KMS-11 (cell line): ENCODE measurements at regions not wholly inside any gene's neighbourhood (a gene's known extent, or its start where the extent isn't known, plus 50 kb on each side); places are given as distances from the start of the nearest gene placed in this dataset.

Source experiments
- H2AFZ ChIP-seq: fragments of 200-600 bp; sonication (generic); 2 replicates; pipeline ENCODE4 v1.6.1; 2016; ENCODE audit warnings: antibody characterized with exemption, mixed run types, low read depth
- H3K27ac ChIP-seq: fragments of 200-600 bp; sonication (generic); 2 replicates; pipeline ENCODE4 v1.6.1; 2016; ENCODE audit warnings: mild to moderate bottlenecking, mixed run types
- H3K27me3 ChIP-seq: fragments of 200-600 bp; sonication (generic); 2 replicates; pipeline ENCODE4 v1.6.1; 2017; ENCODE audit warnings: mild to moderate bottlenecking, low read depth, mixed run types, moderate library complexity; ENCODE audit not compliant: insufficient read depth
- H3K36me3 ChIP-seq: fragments of 200-600 bp; sonication (generic); 2 replicates; pipeline ENCODE4 v1.6.1; 2017; ENCODE audit warnings: mild to moderate bottlenecking, mixed run types; ENCODE audit not compliant: insufficient read depth
- H3K4me1 ChIP-seq: fragments of 200-600 bp; sonication (generic); 2 replicates; pipeline ENCODE4 v1.6.1; 2016; ENCODE audit warnings: mild to moderate bottlenecking, low read depth, mixed run types; ENCODE audit not compliant: poor library complexity, severe bottlenecking
- H3K4me2 ChIP-seq: fragments of 200-600 bp; sonication (generic); 2 replicates; pipeline ENCODE4 v1.7.0; 2016; ENCODE audit warnings: mild to moderate bottlenecking, mixed run types
- H3K4me3 ChIP-seq: fragments of 200-600 bp; sonication (generic); IDR thresholded peaks from 2 replicates; pipeline ENCODE4 v1.6.1; 2017; ENCODE audit warnings: low read depth, low read length, mixed read lengths; ENCODE audit not compliant: insufficient read depth
- H3K79me2 ChIP-seq: fragments of 200-600 bp; sonication (generic); 2 replicates; pipeline ENCODE4 v1.6.1; 2016; ENCODE audit warnings: low read depth, mixed run types; ENCODE audit not compliant: insufficient read depth
- H3K9ac ChIP-seq: fragments of 200-600 bp; sonication (generic); 2 replicates; pipeline ENCODE4 v1.6.1; 2016; ENCODE audit warnings: mild to moderate bottlenecking, mixed run types
- H4K20me1 ChIP-seq: fragments of 200-600 bp; sonication (generic); 2 replicates; pipeline ENCODE4 v1.6.1; 2016; ENCODE audit warnings: mild to moderate bottlenecking, mixed run types; ENCODE audit not compliant: insufficient read depth
- CTCF ChIP-seq: fragments of 200-600 bp; sonication (generic); conservative IDR thresholded peaks from 2 replicates; pipeline ENCODE4 v1.6.1; 2017; ENCODE audit warnings: low read depth, mild to moderate bottlenecking, antibody characterized with exemption, low read length, moderate library complexity, mixed read lengths

GRCh38 chr1:14141656-14142055, 441.7 kb downstream of the PRDM2 start:
- no peak overlapping the region for H3K27ac ChIP-seq
- no peak overlapping the region for H2AFZ ChIP-seq
- H3K27me3 ChIP-seq: no peaks in the 10 kb centered on the region
- TF ChIP-seq CTCF: no peak
- no peaks in the 10 kb centered on the region for H3K79me2 ChIP-seq
- H4K20me1 ChIP-seq: no peaks in the 10 kb centered on the region
- H3K4me1 ChIP-seq: no peaks in the 10 kb centered on the region
- no peak overlapping the region for H3K4me2 ChIP-seq
- no peak overlapping the region for H3K9ac ChIP-seq
- H3K4me3 ChIP-seq: no peak overlapping the region
- no peaks in the 10 kb centered on the region for H3K36me3 ChIP-seq

GRCh38 chr1:14142397-14143100, 442.6 kb downstream of the PRDM2 start:
- H3K79me2 ChIP-seq: no peaks in the 10 kb centered on the region
- no peak for TF ChIP-seq CTCF
- no peaks in the 10 kb centered on the region for H3K4me1 ChIP-seq
- H4K20me1 ChIP-seq: no peaks in the 10 kb centered on the region
- no peaks in the 10 kb centered on the region for H3K27me3 ChIP-seq
- no peak overlapping the region for H3K27ac ChIP-seq
- no peaks in the 10 kb centered on the region for H3K36me3 ChIP-seq
- no peak overlapping the region for H2AFZ ChIP-seq
- H3K4me3 ChIP-seq: no peak overlapping the region
- no peak overlapping the region for H3K4me2 ChIP-seq
- no peak overlapping the region for H3K9ac ChIP-seq

GRCh38 chr1:14143777-14144176, 443.8 kb downstream of the PRDM2 start:
- Histone ChIP-seq H3K27me3 (no peaks in the 10 kb centered on the region), H3K27ac (no peak overlapping the region), H3K4me1 (no peaks in the 10 kb centered on the region), H3K4me3 (no peak overlapping the region), H3K9ac (no peak overlapping the region), H3K36me3 (no peaks in the 10 kb centered on the region), H2AFZ (no peak overlapping the region), H3K79me2 (no peaks in the 10 kb centered on the region), H4K20me1 (no peaks in the 10 kb centered on the region), H3K4me2 (no peak overlapping the region)
- TF ChIP-seq CTCF: no peak

GRCh38 chr1:14148526-14148925, 448.5 kb downstream of the PRDM2 start:
- Histone ChIP-seq H3K36me3 (no peaks in the 10 kb centered on the region), H3K27me3 (no peaks in the 10 kb centered on the region), H3K4me1 (no peaks in the 10 kb centered on the region), H3K4me3 (no peak overlapping the region), H3K79me2 (no peaks in the 10 kb centered on the region), H3K4me2 (no peak overlapping the region), H3K27ac (no peak overlapping the region), H2AFZ (no peak overlapping the region), H3K9ac (no peak overlapping the region), H4K20me1 (no peaks in the 10 kb centered on the region)
- no peak for TF ChIP-seq CTCF
